Islet of Langerhans (tissue), 1 donor: ENCODE measurements at regions not wholly inside any gene's neighbourhood (a gene's known extent, or its start where the extent isn't known, plus 50 kb on each side); places are given as distances from the start of the nearest gene placed in this dataset.
"Not testable (repeated sequence)": the region's sequence is repeated elsewhere in the genome, so short reads cannot be mapped to it uniquely, and the experiment has no call there.

ENCODE experiments used
- FAIRE-seq: peaks from one replicate; lab custom pipeline; 2011; peaks lifted over from hg19 to GRCh38; lab: Jason Lieb, UNC

GRCh38 chr7:80292634-80293033, 158.0 kb downstream of the GNAI1 start:
- not testable (repeated sequence) for FAIRE-seq

GRCh38 chr7:80288175-80289122, 153.8 kb downstream of the GNAI1 start:
- FAIRE-seq: no peak

GRCh38 chr7:80287400-80288174, 153.0 kb downstream of the GNAI1 start:
- FAIRE-seq: no peak

GRCh38 chr7:80286611-80287010, 152.0 kb downstream of the GNAI1 start:
- no peak for FAIRE-seq

- FAIRE-seq: no peak
Observed at GRCh38 chr7:80284855-80285254, 150.2 kb downstream of the GNAI1 start.

- no peak for FAIRE-seq
Observed at GRCh38 chr7:80279760-80280159, 145.1 kb downstream of the GNAI1 start.

- FAIRE-seq: no peak
Observed at GRCh38 chr7:80278737-80279136, 144.1 kb downstream of the GNAI1 start.

- peak; percentile 65 for FAIRE-seq
Observed at GRCh38 chr7:80277434-80278427, 143.1 kb downstream of the GNAI1 start.
